ENCODE measurements at regions not wholly inside any gene's neighbourhood (a gene's known extent, or its start where the extent isn't known, plus 50 kb on each side); places are given as distances from the start of the nearest gene placed in this dataset.

DNA sequence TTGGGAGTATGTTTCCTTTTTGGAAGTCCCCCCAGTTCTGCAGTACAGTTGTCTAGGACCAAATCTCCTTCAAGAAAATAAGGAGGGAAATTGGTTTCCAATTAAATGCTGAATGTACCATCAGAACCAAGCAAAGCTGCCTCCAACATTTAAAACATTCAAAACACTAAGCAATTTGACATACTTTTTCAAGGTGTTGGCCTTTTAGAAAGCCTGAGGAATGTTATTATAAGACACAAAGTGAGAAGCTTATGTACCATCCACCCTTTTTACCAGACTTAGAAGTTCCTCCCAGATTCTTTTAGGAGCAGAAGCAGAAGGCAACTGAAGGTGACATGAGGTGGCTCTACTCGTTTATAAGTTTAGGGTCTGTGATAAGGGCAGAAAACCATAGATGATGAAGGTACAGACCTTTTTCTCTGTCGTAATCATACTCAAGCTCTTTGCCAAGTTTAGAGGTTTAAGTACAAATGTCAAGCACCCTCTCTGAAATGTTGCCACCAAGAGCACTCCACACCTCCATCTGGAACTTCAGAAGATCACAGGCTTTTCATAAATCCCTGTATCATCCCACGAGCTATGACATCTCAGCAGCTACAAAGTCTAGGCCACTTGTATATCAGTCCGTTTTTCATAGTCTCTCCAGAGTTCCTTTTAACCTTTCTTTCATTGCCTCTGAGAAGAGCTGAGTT, 282.5 kb upstream of the THBS1 start:
- peak; percentile 21 for DNase-seq

GRCh38 chr15:39299486-39300267, 281.2 kb upstream of the THBS1 start:
- DNase-seq = no peak

GRCh38 chr15:39300451-39301153, 280.3 kb upstream of the THBS1 start:
- no peak for DNase-seq

GRCh38 chr15:39301589-39301999, 279.3 kb upstream of the THBS1 start:
- no peak for DNase-seq

DNA sequence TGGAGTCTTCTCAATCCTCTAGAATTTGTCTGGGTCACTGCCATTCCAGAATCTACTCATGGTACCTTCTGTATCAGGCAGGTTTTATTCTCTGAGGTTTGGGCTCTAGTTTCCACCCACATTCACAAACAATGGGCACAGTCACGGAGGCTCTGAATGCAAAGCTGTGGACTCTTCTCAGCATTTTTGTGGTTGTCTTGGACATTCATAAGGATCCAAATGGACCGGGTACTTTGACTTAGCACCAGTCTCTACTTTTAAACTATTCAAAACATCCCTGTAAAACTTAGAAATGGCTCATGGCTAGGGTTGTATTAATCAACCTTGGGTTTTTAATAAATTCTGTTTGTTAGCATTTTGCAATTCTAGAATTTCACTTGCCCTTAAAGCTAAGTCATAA, 277.9 kb upstream of the THBS1 start:
- DNase-seq = no peak

GRCh38 chr15:39304201-39304841, 276.6 kb upstream of the THBS1 start:
- DNase-seq = no peak

DNA sequence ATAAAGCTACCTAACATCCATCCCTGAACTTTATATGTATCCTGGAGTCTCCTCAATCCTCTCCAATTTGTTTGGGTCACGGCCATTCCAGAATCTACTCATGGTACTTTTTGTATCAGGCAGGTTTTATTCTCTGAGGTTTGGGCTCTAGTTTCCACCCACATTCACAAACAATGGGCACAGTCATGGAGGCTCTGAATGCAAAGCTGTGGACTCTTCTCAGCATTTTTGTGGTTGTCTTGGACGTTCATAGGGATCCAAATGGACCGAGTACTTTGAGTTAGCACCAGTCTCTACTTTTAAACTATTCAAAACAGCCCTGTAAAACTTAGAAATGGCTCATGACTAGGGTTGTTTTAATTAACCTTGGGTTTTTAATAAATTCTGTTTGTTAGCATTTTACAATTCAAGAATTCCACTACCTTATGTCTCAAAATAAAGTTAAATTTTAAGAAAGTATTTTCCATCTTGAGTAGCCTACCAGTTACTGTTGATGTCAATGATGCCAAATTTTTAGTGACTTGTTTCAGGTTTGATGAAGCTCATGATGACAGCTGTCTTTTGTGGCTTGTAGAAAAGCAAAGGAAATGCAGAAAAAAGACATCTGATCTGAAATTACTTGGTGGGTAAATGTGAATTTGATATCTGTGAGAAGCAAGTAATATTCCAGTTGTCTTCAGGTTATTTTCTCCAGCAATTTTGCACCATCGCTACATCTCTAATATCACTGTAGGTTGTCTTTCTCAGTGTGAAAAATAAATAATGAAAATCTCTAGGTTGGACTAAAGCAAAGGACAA, 275.7 kb upstream of the THBS1 start:
- no peak for DNase-seq

DNA sequence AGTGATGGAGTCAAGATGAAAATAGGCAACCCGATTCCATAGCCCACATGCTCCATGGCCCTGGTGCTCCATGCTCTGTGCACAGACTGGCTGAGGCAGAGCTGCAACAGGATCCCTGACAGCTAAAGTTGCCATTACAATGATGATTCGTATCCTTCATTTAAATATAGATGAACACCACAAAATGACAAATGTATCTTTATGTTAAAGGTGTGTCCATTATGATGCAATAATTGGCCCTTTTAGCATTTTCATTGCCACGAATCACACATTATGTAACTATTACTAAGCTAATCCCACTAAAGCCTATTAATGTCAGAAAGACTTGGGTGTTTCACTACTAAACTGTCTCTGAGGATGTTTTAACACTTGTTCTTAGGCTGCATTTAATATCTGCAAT, 270.2 kb upstream of the THBS1 start:
- no peak for DNase-seq

DNA sequence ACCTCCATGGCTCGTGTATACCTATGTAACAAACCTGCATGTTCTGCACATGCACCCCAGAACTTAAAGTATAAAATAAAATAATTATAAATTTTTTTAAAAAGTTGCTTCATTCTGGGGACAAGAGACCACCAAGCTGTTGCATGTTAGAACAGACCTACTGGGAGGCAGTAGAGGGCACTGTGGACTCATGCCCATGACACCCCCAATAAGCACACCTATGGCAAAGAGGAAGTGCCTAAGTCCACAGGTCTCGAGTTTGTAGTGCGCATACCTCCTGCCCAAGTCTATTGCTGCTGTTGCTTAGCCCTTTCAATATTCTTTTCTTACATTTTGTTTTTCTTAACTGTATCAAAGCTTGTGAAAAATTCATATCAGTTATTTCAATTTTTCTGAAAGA, 267.9 kb upstream of the THBS1 start:
- DNase-seq = no peak

DNA sequence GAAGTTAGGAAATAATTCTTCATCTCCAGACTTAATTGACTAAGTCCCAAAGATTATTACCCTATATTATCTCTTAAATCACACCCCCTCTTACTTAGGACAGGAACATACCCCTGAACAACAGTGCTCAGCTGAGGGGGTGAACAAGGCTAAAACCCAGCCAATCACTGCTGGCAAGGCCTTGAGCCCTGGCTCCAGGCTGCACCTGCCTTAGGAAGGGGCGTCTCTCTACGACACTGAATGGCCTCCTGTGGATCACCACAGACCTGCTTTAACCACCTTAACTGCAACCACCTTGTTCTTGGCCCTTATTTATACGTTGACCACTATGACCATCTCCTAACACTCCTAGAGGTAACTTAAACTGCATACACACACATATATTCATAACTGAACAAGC, 267.4 kb upstream of the THBS1 start:
- DNase-seq = no peak

DNA sequence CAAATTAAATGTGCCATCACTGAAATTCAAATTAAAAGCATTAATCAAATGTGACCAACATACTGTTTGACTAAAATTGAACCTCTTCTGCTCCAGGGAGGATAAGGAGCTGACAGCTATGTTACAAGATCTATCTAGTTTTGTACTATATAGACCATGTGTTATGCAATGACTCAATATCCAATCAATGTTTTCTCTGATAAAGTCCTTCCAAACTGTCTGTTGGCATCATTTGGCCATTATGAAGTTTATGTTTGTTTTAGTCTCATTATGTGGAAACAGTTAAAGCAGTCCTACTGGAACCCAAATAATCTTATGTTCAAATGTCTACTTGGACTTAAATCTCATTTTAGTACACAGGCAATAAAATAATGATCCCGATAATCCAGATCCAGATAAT, 267.0 kb upstream of the THBS1 start:
- no peak for DNase-seq

DNA sequence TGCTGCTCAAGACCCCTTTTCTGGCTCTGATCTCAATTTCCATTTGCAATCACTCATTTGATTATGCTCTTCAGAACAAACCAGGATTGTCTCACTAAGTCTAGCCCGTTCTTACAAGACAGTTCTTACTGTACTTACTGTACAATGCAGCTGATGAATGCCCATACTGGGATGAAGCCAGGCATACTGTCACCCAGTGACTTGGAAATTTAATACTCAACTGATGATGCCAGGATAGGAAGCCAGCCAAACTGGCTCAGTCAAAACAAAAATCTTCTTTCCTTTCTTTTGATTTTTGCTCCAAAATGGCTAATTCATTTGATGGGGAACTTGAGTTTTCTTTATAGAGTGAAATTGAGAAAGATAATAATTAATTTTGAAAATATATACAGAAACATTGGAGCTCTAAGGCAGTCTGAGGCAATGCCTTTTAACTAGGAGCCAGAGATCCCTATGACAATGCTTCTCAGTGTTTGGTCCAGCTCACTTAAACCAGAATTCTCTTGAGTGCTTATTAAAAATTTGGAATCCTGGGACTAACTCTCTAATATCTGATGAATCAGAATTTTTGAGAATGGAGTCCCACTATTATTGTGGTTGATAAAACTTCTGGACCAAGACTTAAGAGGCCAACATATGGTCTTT, 265.6 kb upstream of the THBS1 start:
- no peak for DNase-seq

DNA sequence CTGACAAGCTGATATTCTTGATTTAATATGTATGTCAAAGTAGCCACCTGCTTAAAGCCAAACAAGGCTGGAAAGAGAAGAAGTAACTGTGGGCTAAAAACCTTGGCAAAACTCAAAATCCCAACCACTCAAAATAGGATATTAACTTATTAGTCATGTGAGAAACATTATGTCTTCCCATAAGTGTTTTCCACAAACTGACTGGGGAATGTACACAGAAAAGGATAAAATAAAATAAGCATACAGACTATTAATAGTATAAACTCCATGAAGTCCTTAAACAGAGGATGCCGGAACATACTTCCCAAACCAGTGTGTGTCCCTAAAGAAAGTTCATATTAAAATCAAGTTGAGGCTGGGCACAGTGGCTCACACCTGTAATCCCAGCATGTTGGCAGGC, 263.7 kb upstream of the THBS1 start:
- no peak for DNase-seq

DNA sequence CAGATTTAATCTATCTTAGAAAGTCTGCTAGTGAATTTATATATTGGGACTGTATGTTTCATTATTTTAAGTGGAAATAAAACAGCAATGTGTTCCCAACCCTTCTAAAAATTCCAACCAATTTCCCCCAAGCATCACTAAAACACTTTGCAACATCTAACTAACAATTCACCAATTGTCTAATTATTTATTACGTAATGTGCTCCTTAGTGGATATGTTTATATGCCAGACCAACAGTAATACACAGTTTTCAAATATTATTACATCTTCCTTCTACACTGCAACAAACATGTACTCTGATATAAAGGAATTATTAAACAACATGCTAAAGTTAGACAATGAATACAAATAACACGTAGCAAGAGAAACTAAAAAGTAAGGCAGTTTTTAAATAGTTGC, 262.6 kb upstream of the THBS1 start:
- DNase-seq = no peak

GRCh38 chr15:39320355-39320754, 260.5 kb upstream of the THBS1 start:
- no peak for DNase-seq

DNA sequence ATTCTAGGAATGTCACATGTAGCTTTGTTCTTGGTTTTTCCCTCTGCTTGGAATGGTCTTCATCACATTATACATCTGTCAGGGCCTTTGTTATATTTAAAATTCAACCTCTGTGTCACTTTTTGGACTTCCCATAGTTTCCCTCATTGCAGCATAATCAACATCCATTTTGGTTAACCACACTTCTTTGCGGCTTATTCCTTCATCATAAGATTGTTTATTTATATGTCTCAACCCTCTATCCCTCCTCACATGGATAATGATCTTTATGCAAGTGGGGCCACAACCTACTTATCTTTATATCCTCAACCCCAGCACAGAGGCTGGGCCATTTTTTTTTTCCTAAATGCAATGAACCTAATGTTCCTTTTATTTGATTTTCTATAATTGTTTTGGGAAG, 260.0 kb upstream of the THBS1 start:
- no peak for DNase-seq

DNA sequence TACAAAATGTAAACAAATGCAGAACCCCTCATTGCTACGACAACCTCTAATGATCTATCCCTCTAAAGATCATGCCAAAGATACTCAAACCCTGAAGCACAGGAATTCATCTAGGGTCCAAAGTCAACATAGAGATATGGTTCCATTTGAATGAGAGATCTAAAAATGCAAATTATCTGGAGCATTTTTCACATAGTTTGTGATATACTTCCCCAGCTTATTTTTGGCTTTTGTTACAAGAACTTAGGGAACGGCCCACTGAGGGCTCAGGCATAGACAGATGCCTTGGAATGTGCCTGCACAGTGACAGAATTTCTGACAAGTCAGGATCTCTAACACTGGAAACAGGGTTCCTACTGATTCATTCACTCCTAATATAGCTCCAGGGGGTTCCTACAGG, 258.9 kb upstream of the THBS1 start:
- DNase-seq = no peak

DNA sequence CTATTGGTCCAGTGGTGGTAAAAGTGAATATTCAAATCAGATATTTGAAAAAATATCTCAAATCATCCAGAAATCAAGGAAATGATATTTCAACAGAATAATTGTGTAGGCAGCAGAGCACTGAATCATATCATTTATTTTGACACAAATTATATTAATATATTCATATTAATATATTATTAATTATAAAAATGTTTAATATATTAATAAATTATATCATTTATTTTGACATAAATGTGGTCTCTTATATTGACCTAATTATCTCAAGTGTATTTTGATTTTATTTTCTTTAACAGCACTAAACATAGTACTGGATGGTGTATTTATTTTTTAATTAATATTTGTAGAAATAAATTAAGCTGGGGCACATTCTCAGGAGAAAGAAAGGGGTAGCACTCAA, 257.7 kb upstream of the THBS1 start:
- DNase-seq = no peak

- peak; percentile 5 for DNase-seq
Observed at GRCh38 chr15:39323706-39324105, 257.2 kb upstream of the THBS1 start.

GRCh38 chr15:39326306-39326975, 254.4 kb upstream of the THBS1 start:
- DNase-seq = peak; percentile 79

DNA sequence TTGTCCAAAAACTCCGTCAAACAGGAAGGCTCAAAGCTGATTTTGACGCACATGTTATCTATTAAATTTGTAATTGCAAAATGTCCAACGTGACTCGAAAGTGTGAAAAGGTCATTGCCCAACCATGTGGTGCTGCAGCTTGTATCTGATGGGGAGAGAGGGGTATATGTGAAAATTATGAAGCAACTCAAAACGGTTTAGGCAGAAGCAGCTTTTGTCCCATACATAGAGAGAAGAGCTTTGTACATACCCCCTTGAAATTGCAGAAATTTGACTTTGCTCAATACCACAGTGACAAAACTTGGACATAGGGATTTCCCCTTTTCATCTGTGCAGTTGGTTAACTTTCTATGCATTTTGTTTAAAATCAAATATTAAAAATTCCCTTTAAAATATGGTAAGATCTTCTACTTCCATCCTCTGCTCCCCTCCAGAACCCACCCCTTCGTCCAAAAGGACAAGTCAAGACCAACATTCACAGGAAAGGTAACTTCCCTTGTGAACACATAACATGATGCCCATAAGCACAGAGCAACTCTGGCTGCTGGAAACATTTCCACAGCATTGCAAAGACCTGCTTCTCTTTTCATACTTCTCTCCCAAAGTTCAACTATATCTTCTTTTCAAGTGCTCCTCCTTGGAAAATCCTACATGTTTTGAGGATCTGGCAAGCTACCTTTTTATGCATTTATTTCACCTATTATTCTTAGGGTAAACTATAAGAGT, 253.7 kb upstream of the THBS1 start:
- DNase-seq = no peak
